Central memory CD4-positive, alpha-beta T cell (primary cell): ENCODE measurements at regions not wholly inside any gene's neighbourhood (a gene's known extent, or its start where the extent isn't known, plus 50 kb on each side); places are given as distances from the start of the nearest gene placed in this dataset.
"Not testable (repeated sequence)": the region's sequence is repeated elsewhere in the genome, so short reads cannot be mapped to it uniquely, and the experiment has no call there.

Experiments
- DNase-seq: peaks from one replicate; pipeline ENCODE4 v3.0.0; 2022

DNA sequence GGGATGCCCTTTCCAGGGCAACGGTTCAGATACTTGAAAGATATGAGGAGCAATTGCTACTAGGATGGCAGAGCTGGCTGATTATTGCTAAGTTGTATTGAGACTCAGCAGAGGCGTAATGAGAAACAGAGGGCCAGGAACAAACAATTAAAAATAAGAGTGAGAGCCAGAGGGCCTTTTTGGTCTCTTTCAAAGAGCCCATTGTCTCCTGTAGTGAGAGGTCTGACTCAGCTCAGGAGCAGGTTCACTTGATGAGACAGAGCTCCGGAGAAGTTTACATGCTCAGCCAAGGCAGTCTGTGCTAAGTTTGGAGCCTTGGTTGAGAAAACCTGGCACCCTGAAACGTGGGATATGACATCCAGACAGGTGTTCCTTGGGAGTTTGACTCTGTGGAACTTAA lies 303.9 kb upstream of the DLGAP1 start:
- no peak for DNase-seq

DNA sequence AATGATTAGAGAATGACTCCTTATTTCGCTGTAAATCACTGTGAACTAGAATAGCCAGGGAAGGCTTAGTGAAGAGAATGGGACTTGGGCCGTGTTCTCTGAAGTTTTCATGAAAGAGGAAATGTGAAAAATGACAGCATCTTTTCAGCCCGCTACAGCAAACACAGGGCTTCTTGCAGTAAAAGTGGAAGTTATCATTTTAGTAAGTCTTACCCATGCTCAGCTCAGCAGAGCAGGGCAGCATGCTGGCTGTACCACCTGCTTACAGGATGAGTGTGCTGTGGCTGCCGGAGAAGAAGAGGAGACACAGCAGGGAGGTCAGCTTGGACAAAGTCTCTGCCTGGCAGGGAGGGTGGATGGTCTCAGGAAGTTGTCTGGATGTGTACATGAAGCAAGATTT lies 300.7 kb upstream of the DLGAP1 start:
- DNase-seq: no peak

DNA sequence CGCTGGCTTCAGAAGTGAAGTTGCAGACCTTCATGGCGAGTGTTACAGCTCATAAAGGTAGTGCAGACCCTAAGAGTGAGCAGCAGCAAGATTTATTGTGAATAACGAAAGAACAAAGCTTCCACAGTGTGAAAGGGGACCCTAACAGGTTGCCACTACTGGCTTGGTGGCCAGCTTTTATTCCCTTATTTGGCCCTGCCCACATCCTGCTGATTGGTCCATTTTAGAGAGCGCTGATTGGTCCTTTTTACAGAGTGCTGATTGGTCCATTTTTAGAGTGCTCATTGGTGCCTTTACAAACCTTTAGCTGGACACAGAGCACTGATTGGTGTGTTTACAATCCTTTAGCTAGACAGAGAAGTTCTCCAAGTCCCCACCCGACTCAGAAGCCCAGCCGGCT lies 298.0 kb upstream of the DLGAP1 start:
- DNase-seq: not testable (repeated sequence)

DNA sequence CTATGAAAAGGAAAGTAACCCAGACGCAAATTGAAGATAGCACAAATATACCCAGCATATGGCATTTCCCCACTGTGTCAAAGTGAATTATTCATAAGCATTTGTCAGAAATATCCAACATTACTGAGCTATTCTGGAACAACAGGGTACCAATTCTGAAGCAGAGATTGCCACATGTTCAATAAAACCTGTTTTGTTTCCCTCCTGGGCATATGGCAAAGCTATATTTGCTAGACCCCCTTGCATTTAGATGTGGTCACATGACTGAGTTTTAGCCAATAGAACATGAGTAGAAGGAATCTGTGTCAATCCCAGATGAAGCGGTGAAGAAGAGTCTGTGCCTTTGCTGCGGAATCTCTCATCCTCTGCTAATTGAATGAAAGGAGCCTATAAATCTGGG lies 296.4 kb upstream of the DLGAP1 start:
- no peak for DNase-seq

DNA sequence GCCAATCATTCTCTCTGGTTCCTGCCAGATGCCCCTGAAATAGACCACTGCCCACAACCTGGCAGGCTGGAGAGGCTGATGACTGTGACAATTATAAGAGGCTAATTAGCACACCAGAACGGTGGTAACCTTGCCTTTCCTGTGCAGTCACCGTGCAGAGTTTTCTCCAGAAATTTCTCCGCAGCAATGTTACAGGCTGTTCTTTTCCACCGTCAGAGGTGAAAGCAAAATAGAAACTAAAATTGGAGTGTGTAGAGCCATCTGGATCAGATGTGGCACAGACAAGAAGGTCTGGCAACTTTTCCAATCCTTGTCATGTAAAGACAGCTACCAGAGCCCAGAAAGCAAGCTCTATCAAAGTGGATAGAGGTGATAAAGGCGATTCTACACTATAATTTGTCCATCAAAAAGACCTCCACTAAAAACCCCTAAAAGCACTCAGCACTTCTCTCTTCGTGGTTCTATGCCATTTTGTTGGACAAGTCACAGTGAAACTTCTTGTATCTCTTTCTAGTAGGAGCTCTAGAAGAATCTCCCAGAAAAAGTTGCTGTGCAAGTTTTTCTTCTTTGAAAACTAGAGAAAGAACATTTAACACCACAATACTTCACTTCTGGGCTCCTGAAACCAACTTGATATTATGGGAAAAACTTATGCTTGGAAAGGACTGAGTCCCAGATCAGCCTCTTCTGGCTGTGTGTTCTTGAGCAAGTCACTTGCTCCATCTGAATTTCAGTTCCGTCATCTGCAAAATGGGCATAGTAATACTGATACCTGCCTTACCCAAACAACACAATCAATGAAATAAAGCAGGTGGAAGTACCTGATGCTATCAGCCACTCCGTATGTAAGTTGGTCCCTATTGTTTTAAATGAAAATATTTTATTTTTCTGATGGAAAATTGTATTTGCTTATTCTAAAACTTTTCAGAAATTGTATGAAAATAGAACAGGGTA lies 295.6 kb upstream of the DLGAP1 start:
- no peak for DNase-seq

DNA sequence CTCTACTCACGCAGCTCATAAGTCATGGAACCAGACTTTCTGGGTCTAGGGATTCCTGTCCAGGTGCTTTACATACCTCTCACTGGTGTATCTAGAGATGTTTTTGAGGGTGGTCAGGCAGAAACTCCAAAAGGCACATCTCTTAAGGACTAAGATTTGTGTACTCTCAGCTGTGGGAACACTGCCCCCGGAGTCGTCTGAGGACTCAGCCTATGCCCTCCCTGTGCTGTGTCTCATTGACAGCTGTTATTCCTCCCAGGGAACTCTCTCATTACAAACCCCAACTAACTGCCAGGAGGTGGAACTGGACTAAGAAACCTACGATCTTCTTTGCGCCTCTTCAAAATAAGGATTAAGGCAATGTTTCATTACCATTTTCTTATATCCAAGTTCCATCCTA lies 293.9 kb upstream of the DLGAP1 start:
- no peak for DNase-seq

- DNase-seq: no peak
Observed at GRCh38 chr18:4734903-4735302, 279.8 kb upstream of the DLGAP1 start.

DNA sequence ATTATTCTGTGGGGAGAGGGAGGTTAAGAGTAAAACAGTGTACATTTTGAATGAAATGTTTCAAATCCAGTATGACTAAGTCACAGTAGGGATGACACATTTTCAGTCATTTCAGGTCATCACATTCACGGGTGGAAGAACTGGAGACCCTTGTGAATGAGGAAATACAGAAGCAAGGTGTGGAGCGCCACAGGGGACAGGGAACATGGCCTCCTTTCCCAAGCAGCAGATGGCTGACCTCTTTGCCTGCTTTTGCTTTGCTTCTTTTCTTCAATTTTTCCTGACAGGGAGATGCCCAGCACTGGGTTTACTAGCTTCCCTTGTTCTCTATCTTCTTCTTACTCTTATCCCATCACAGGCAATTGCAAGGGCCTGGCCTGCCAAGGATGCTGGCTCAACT lies 278.9 kb upstream of the DLGAP1 start:
- DNase-seq: no peak

GRCh38 chr18:4721545-4721944 lies 266.4 kb upstream of the DLGAP1 start:
- no peak for DNase-seq

- DNase-seq: no peak
Observed at GRCh38 chr18:4720518-4720917, 265.4 kb upstream of the DLGAP1 start.

- DNase-seq: no peak
Observed at GRCh38 chr18:4705894-4706293, 250.8 kb upstream of the DLGAP1 start.

- no peak for DNase-seq
Observed at GRCh38 chr18:4704781-4705180, 249.7 kb upstream of the DLGAP1 start.

DNA sequence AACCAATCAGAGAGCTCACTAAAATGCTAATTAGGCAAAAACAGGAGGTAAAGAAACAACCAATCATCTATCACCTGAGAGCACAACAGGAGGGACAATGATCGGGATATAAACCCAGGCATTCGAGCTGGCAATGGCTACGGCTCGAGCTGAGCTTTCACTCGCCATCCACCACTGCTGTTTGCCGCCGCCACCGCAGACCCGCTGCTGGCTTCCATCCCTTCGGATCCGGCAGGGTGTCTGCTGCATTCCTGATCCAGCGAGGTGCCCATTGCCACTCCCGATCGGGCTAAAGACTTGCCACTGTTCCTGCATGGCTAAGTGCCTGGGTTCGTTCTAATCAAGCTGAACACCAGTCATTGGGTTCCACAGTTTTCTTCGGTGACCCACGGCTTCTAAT lies 236.7 kb upstream of the DLGAP1 start:
- DNase-seq: no peak

GRCh38 chr18:4678685-4679084 lies 223.6 kb upstream of the DLGAP1 start:
- not testable (repeated sequence) for DNase-seq

GRCh38 chr18:4677006-4677405 lies 221.9 kb upstream of the DLGAP1 start:
- no peak for DNase-seq

DNA sequence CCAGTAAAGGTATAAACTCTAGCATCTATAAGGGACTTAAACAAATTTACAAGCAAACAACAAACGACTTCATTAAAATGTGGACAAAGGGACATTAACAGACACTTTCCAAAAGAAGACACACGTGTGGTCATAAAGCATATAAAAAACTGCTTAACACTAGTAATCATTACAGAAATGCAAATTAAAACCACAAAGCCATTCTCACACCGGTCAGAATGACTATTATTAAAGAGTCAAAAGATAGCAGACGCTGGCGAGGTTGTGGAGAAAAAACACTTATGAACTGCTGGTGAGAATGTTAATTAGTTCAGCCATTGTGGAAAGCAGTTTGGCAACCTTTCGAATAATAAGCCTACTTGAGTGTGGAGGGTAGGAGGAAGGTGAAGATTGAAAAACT lies 217.1 kb upstream of the DLGAP1 start:
- DNase-seq: no peak

DNA sequence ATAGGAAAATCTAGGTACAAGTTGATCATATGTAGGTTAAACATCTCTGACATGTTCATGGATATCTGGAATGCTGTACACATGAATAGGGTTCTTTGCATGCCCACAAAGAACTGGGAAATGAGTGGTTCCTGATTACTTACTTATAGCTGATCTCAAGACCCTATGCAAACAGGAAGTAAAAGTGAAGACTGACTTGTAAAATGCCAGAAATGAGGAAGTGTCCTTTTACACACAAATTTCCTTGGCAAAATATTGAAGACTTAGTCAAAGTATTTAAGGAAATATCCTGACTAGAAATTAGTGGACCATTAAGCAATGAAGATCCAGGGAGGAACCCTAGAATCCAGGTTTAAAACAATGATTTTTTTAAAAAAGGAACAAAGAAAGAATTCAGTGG lies 203.7 kb upstream of the DLGAP1 start:
- no peak for DNase-seq

- DNase-seq: no peak
Observed at GRCh38 chr18:4653418-4653817, 198.3 kb upstream of the DLGAP1 start.

DNA sequence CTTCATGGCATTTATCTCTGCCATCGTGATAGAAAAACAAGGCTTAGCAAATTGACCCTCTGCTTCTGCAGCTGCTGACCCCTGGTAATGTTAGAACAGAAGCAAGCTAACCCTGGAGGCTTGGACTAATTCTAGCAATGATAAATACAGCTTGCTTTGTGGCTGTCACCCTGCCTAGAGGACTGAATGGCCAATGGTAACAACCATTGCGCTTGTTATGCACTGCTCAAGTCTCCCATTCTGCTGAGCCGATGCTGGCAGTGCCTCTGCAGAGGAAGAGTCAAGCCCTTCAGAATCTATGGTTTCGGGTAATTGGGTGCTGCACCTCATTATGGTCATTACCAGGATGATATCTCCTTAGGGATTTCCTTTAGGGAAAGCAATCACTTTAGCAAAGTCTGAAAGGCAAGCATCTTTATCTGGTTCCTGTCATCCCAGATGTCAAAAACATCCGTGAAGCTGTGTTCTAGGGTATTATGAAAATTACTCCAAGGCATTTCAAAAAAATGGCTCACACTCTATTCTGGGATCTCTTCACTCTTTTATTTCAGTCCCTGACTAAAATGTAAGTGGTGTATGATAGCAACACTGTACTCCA lies 186.8 kb upstream of the DLGAP1 start:
- no peak for DNase-seq

GRCh38 chr18:4640349-4641012 lies 185.4 kb upstream of the DLGAP1 start:
- no peak for DNase-seq

GRCh38 chr18:4639628-4640310 lies 184.7 kb upstream of the DLGAP1 start:
- DNase-seq: no peak

DNA sequence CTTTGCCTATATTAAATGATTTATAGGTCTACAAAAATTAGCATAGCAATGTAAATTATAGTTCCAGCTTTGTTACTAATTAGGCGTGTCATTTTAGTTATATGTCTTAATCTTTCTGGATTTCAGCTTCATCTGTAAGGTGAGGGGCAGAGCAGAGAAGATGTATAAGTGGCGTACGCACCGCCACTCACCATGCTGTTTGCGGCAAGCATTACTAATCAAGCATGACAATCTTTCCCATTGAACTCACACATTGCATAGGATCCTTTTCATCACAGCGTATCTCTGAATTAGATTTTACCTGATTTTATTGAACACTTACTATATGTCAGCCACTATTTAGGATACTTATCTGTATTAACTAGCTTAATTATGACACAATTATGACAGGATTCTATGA lies 183.6 kb upstream of the DLGAP1 start:
- no peak for DNase-seq

GRCh38 chr18:4637876-4638275 lies 182.8 kb upstream of the DLGAP1 start:
- DNase-seq: no peak
